HFF-Myc (cell line): ENCODE measurements at regions not wholly inside any gene's neighbourhood (a gene's known extent, or its start where the extent isn't known, plus 50 kb on each side); places are given as distances from the start of the nearest gene placed in this dataset.

Experiments
- DNase-seq: peaks from one replicate; pipeline ENCODE4 v3.0.0-alpha.2; 2011; ENCODE audit warnings: low read depth; ENCODE audit errors: extremely low read depth
- H3K4me3 ChIP-seq: replicated peaks from 2 replicates; pipeline ENCODE4 v1.5.1; 2011; ENCODE audit warnings: low read depth, mild to moderate bottlenecking, control low read depth, low read length
- CTCF ChIP-seq: IDR thresholded peaks from 2 replicates; pipeline ENCODE4 v1.5.1; 2012; ENCODE audit warnings: mild to moderate bottlenecking, low read depth, low read length, control low read depth; ENCODE audit errors: missing control alignments

- DNase-seq, result no peak
- H3K4me3 ChIP-seq, result no peak overlapping the region
- TF ChIP-seq CTCF, result no peak
Observed at GRCh38 chr5:40037713-40038112, 612.9 kb upstream of the DAB2 start.

- DNase-seq, result no peak
- no peak overlapping the region for H3K4me3 ChIP-seq
- TF ChIP-seq CTCF, result no peak
Observed at GRCh38 chr5:40034441-40034840, 609.7 kb upstream of the DAB2 start.

- DNase-seq, result no peak
- no peak overlapping the region for H3K4me3 ChIP-seq
- TF ChIP-seq CTCF, result no peak
Observed at GRCh38 chr5:40033411-40033810, 608.6 kb upstream of the DAB2 start.

GRCh38 chr5:40033009-40033408 is 608.2 kb upstream of the DAB2 start:
- DNase-seq, result no peak
- TF ChIP-seq CTCF, result no peak
- H3K4me3 ChIP-seq, result no peak overlapping the region

GRCh38 chr5:40030661-40031060 is 605.9 kb upstream of the DAB2 start:
- TF ChIP-seq CTCF, result no peak
- no peak for DNase-seq
- H3K4me3 ChIP-seq, result no peak overlapping the region

GRCh38 chr5:40029711-40030495 is 605.1 kb upstream of the DAB2 start:
- no peak for DNase-seq
- no peak for TF ChIP-seq CTCF

GRCh38 chr5:40027400-40027799 is 602.6 kb upstream of the DAB2 start:
- no peak for DNase-seq
- no peak overlapping the region for H3K4me3 ChIP-seq
- TF ChIP-seq CTCF, result no peak

More at GRCh38 chr5:40029711-40030495, 605.1 kb upstream of the DAB2 start:
- H3K4me3 ChIP-seq, result no peak overlapping the region
